HG02571 (cell line): ENCODE measurements at regions not wholly inside any gene's neighbourhood (a gene's known extent, or its start where the extent isn't known, plus 50 kb on each side); places are given as distances from the start of the nearest gene placed in this dataset.

Experiments
- ATAC-seq: cut with Tn5 transposase; IDR thresholded peaks from one replicate; pipeline ENCODE4 v1.9.1; 2021; ENCODE audit warnings: mild to moderate bottlenecking, moderate library complexity; ENCODE audit not compliant: unreplicated experiment

GRCh38 chr1:55506740-55507577 lies 291.8 kb upstream of the USP24 start:
- ATAC-seq = no peak

- ATAC-seq = no peak
Measured at GRCh38 chr1:55505326-55505725, 290.2 kb upstream of the USP24 start.

GRCh38 chr1:55504306-55504731 lies 289.2 kb upstream of the USP24 start:
- ATAC-seq = no peak

GRCh38 chr1:55503663-55504305 lies 288.6 kb upstream of the USP24 start:
- ATAC-seq = no peak

GRCh38 chr1:55500601-55501000 lies 285.4 kb upstream of the USP24 start:
- ATAC-seq = no peak

GRCh38 chr1:55490547-55490946 lies 275.4 kb upstream of the USP24 start:
- no peak for ATAC-seq

GRCh38 chr1:55484173-55484572 lies 269.0 kb upstream of the USP24 start:
- ATAC-seq = no peak

GRCh38 chr1:55483523-55483922 lies 268.4 kb upstream of the USP24 start:
- no peak for ATAC-seq

- no peak for ATAC-seq
Measured at GRCh38 chr1:55481634-55482033, 266.5 kb upstream of the USP24 start.

GRCh38 chr1:55480029-55480795 lies 265.0 kb upstream of the USP24 start:
- ATAC-seq = no peak

GRCh38 chr1:55478742-55479141 lies 263.6 kb upstream of the USP24 start:
- no peak for ATAC-seq

GRCh38 chr1:55477953-55478352 lies 262.8 kb upstream of the USP24 start:
- ATAC-seq = no peak

GRCh38 chr1:55476445-55477015 lies 261.4 kb upstream of the USP24 start:
- no peak for ATAC-seq

- ATAC-seq = no peak
Measured at GRCh38 chr1:55474168-55474786, 259.1 kb upstream of the USP24 start.

GRCh38 chr1:55473661-55474060 lies 258.5 kb upstream of the USP24 start:
- no peak for ATAC-seq

GRCh38 chr1:55472784-55473183 lies 257.6 kb upstream of the USP24 start:
- ATAC-seq = no peak

GRCh38 chr1:55472115-55472514 lies 257.0 kb upstream of the USP24 start:
- no peak for ATAC-seq

- ATAC-seq = no peak
Measured at GRCh38 chr1:55468142-55468795, 253.1 kb upstream of the USP24 start.

- ATAC-seq = no peak
Measured at GRCh38 chr1:55466921-55467320, 251.8 kb upstream of the USP24 start.

- no peak for ATAC-seq
Measured at GRCh38 chr1:55466373-55466772, 251.2 kb upstream of the USP24 start.
